Urinary bladder (tissue), 3 donors: ENCODE measurements at regions not wholly inside any gene's neighbourhood (a gene's known extent, or its start where the extent isn't known, plus 50 kb on each side); places are given as distances from the start of the nearest gene placed in this dataset.

ENCODE experiments used
- DNase-seq: peaks from one replicate; pipeline ENCODE4 v3.0.0-alpha.2; 2015; ENCODE audit errors: extremely low spot score
- H3K27ac ChIP-seq: one replicate; pipeline ENCODE4 v1.5.1; 2013; ENCODE audit warnings: low read depth, mild to moderate bottlenecking, moderate library complexity
- H3K36me3 ChIP-seq: one replicate; pipeline ENCODE4 v1.6.1; 2013; ENCODE audit warnings: mild to moderate bottlenecking, moderate library complexity; ENCODE audit not compliant: insufficient read depth
- H3K4me1 ChIP-seq: one replicate; pipeline ENCODE4 v1.6.1; 2013; ENCODE audit warnings: mild to moderate bottlenecking, moderate library complexity; ENCODE audit not compliant: insufficient read depth
- H3K4me3 ChIP-seq: one replicate; pipeline ENCODE4 v1.5.1; 2013; ENCODE audit warnings: low read depth, low read length
- WGBS: extraction: QIAGEN DNeasy Blood & Tissue Kit; methylation state at CpG from one replicate; pipeline ENCODE4 v1.1.7; 2013; 5-methylcytosine and 5-hydroxymethylcytosine counted together
- donor health status: healthy with polysubstance abuse.
- donor health status: healthy.

DNA sequence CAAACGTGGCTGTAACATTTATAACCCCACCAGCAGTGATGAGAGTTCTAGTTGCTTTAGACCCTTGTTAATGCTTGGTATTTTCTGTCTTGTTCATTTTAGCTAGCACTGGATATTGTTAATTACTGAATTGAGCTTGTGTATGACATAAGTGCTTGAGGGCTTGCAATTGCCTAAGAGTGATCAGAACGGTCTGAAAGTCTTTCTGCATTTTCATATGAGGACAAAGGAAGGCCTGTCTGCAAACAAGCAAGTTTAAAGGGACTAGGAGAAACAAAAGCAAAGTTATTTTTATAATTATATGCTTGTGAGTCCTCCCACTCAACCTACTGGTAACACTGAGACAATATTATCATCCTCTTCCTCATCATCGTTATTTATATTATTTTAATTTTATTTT lies 305.5 kb upstream of the DUSP10 start:
- no peak overlapping the region for H3K4me3 ChIP-seq
- H3K36me3 ChIP-seq, result no peaks in the 10 kb centered on the region
- no peak overlapping the region for H3K27ac ChIP-seq
- no peak for DNase-seq
- no peaks in the 10 kb centered on the region for H3K4me1 ChIP-seq
- WGBS, result 65% methylated on average over 3 of the region's 3 CpGs

DNA sequence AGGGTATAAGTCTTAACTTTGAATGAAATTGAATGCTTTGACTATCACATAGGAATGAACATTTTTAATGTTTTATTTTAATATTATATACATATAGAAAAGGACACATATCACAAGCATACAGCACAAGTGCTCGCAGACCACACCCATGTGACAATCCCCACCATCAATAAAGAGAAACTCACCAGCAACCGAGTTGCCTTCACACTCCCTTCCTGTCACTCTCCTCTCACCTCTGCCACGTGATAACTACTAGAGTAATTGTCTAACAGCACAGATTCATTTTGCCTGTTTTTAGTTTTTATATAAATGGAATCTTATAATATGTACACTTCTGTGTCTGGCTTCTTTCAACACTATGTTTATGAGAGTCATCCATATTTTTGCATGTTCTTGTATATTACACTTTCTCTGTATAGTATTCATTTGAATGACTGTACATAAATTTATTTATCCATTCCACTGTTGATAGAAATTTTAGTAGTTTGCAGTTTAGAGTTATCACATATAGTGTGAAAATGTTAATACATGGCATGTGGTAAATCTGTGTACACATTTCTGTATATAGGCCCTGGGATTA lies 304.9 kb upstream of the DUSP10 start:
- H3K36me3 ChIP-seq, result no peaks in the 10 kb centered on the region
- DNase-seq, result no peak
- H3K27ac ChIP-seq, result no peak overlapping the region
- 84% methylated on average over 3 of the region's 3 CpGs for WGBS
- no peaks in the 10 kb centered on the region for H3K4me1 ChIP-seq
- H3K4me3 ChIP-seq, result no peak overlapping the region

DNA sequence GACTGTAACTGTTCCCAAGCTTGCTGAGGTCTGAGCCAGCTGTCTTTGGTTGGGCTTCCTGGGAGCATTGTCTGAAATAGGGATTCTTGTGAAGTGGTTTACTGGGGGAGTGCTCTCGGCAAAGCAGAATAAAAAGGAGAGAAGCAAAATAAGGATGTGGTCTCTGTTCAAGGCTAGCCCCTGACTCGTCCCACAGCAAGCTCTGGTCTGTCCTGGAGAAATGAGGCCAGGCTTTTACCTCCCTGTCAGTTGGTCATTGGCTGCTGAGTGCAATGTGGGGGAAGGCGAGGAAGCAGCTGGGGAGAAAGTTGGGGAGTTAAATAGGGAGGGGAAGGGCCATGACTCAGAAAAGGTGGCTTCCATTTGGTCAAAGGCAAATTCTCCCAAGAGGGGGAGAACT lies 303.9 kb upstream of the DUSP10 start:
- Histone ChIP-seq H3K27ac (no peak overlapping the region), H3K4me1 (no peaks in the 10 kb centered on the region), H3K36me3 (no peaks in the 10 kb centered on the region), H3K4me3 (no peak overlapping the region)
- 96% methylated on average over 3 of the region's 3 CpGs for WGBS
- no peak for DNase-seq

DNA sequence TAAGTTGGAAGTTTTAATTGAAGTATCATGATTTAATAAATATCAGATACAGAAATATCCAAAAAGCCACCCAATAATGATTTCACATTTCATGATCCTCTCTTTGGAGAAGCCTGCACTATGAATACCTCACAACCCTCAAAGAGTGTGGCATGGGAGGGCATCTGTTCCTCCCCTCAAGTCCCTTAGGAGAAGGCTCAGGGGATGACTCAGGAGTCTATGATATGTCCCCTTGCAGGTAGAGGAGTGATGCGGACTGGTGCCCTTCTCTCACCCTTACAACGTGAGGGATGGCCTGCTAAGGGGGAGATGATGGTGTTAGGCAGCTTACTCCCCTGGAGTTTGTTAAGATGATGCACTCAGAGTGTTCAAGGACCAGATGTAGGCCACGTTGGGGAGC lies 303.3 kb upstream of the DUSP10 start:
- no peak for DNase-seq
- 95% methylated on average over 3 of the region's 3 CpGs for WGBS
- H3K4me3 ChIP-seq, result no peak overlapping the region
- H3K36me3 ChIP-seq, result no peaks in the 10 kb centered on the region
- H3K27ac ChIP-seq, result no peak overlapping the region
- H3K4me1 ChIP-seq, result no peaks in the 10 kb centered on the region

DNA sequence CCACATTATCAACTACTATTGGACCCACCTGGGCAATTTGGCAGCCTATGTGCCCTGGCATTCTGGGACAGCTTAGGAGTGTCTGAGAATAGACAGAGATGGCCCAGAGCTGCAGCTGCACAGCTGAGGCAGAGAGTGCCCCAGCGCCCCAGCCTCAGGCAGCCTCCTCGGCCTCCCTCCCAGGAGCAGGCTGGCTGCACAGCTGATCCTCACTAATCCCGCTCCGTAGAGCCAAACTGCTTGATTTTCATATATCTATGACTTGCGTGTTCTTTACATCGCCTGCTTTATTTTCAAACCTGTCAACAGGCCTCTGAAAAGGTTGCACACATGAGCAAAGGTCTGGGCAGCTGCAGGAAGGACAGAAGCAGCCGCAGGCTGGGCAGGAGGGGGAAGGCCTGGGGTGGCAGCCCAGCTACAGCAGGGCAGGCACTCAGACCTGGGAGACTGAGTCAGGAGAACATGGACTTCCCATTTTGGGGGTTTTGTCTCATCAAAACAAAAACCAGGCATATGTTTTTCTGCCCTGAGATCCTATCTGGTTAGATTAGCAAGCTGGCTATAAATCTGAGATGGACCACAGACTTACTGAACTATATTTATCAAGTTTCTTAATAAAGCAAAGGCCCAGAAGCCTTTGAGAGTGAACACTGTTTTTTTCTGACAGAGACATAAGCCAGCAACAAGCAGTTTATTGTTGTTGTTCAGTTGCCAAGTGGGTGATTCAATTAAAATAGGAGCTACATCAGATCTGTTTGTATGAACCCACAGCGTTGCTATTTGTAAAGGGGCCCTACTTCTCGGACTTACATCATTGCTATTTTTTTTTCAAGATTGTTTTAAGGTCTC lies 301.8 kb upstream of the DUSP10 start:
- Histone ChIP-seq H3K36me3 (no peaks in the 10 kb centered on the region), H3K4me3 (no peak overlapping the region), H3K27ac (no peak overlapping the region), H3K4me1 (no peaks in the 10 kb centered on the region)
- peak; percentile 85 for DNase-seq
- WGBS, result 33% methylated on average over 9 of the region's 9 CpGs

DNA sequence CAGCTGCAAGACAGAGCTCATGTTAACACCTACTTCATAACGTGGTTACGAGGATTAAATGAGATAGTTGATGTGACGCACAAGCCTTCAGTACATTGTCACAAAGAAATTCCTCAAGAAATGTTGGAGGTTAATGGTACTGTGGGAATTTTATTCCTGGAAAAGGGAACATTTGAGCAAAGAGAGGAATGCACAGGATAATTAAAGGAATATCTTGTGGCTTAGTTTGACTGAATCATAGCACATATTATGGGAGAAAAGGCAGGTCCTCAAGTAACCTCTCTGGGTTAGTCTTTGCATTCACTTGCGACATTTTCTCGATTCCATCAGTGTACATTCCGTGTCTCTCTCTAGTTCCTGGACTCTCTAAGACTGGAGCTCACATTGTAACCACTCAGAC lies 300.2 kb upstream of the DUSP10 start:
- no peak for DNase-seq
- no peak overlapping the region for H3K4me3 ChIP-seq
- H3K27ac ChIP-seq, result no peak overlapping the region
- no peaks in the 10 kb centered on the region for H3K36me3 ChIP-seq
- H3K4me1 ChIP-seq, result no peaks in the 10 kb centered on the region
- 90% methylated on average over 6 of the region's 6 CpGs for WGBS

DNA sequence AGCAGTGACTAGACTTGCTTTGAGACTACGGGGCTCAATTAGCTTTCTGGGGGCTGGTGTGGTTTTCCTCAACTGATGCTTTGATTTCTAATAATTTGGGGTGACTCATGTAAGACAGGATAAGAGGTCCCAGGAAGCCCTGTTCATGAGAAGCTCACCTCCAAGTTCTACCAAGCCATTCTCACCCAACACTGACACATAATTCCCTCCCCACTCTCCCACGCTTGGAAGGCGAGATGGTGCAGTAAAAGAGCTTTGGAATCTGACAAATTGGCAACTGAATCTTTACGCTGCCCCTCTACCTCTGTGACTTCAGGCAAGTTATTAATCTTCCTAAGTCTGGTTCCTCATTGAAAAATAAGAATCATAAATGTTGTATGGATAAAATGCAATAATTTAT lies 299.1 kb upstream of the DUSP10 start:
- H3K36me3 ChIP-seq, result no peaks in the 10 kb centered on the region
- no peaks in the 10 kb centered on the region for H3K4me1 ChIP-seq
- WGBS, result 97% methylated on average over 4 of the region's 4 CpGs
- no peak for DNase-seq
- no peak overlapping the region for H3K4me3 ChIP-seq
- H3K27ac ChIP-seq, result no peak overlapping the region

DNA sequence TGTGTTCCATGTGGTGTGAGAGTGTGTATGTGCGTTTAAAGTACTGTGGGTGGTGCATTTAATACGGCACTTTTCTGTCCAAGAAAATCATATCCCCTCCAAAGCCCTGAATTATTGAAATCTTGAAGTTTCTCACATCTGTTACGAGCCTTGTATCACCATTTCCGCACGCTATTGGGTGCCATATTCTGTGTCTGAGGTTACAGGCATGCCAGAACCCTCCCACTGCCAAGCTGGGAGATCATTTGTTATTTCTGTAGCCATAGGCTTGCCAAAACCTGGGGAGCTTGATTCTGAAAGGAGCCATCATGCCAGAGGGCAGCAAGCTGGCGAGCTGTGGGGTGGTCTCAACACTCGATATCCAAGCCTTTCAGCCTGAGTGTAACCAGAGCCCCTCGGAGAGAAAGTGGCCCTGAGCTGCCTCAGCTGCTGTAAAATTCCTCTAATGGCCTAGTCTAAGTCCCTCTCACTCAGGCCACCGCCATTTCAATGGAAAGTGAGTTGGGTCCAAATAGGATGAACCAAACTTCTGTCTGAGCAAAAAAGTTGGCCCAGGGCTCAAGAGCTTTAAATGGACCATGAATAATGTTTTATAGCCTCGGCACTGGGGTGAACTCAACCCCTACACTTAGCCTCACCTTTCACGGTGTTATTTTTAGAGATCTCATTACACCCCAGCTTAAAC lies 298.4 kb upstream of the DUSP10 start:
- no peak for DNase-seq
- Histone ChIP-seq H3K4me3 (no peak overlapping the region), H3K36me3 (no peaks in the 10 kb centered on the region), H3K4me1 (no peaks in the 10 kb centered on the region), H3K27ac (no peak overlapping the region)
- 82% methylated on average over 11 of the region's 11 CpGs for WGBS

DNA sequence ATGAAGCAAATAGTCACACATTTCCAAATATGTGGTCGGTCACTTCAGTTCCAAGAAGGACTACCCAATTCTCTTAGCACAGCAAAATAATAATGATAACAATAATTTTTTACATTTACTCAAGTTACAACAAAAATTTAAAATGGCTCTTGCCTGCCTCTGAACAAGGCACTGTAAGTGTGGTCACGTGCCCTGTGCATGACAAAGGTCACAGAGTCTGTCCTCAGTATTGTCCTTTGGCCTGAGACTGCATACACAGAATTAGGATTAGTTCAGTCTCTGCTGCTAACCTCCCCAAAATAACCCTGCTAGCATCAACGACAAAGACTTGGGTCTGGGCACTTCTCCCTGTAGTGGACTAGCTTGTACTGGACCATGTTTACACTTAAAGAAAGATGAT lies 297.1 kb upstream of the DUSP10 start:
- WGBS, result 81% methylated on average over 3 of the region's 3 CpGs
- H3K36me3 ChIP-seq, result no peaks in the 10 kb centered on the region
- no peak for DNase-seq
- no peak overlapping the region for H3K27ac ChIP-seq
- no peak overlapping the region for H3K4me3 ChIP-seq
- no peaks in the 10 kb centered on the region for H3K4me1 ChIP-seq

DNA sequence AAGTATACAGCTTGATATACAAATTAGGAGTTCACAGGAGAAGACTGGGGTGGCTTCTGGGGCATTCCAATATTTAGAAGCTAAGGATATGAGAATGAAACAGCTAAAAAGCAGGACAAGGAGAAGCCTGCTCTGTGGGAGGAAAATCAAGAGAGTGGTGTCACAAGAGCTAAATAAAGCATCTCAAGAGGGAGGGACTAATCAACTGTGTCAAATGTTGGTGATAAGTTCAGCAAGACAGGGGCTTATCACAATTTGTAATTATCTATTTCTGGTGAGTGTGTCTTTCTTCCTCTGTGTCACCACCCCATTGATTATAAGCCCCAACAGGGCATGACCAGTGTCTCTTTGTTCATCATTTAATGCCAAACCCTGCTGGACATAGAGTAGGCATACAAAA lies 295.8 kb upstream of the DUSP10 start:
- H3K27ac ChIP-seq, result no peak overlapping the region
- no peak overlapping the region for H3K4me3 ChIP-seq
- H3K4me1 ChIP-seq, result no peaks in the 10 kb centered on the region
- no peaks in the 10 kb centered on the region for H3K36me3 ChIP-seq
- no peak for DNase-seq

DNA sequence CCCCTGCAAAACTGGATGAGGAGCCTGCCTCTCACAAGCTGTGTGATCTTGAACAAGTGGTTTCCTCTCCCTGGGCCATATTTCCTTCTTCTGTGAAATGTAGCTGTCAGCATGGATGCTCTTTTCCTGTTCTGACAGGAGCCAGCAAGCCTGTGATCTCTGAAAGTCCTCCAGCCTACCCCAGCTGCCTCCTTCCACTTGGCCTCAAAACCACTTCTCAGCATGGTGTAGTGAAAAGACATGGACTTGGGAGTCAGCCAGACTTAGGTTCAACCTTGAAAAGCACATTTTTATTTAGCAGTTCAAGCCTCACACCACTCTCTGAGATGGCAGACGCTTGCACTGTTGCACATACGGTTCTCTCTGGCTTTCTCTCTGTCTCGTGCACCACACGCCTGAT lies 292.9 kb upstream of the DUSP10 start:
- Histone ChIP-seq H3K4me3 (no peak overlapping the region), H3K4me1 (no peaks in the 10 kb centered on the region), H3K36me3 (no peaks in the 10 kb centered on the region), H3K27ac (no peak overlapping the region)
- DNase-seq, result no peak
- WGBS, result 86% methylated on average over 4 of the region's 4 CpGs

DNA sequence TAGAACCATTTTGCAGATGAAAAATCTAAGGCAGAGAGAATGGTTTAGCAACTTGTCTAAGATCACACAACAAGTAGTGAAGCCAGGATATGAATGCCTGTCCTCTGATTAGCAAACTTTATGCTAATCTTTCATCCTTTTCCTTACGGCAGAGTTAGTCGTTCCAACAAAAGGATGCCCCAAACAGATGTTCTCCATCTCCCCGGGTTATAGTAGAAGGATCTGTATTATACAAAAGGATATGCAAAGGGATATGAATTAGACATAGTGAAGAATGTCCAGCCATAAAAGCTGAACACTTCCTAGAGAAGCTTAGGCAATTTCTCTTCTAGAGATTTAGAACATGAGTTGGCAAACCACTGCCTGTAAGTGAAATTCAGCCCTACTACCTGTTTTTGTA lies 291.6 kb upstream of the DUSP10 start:
- Histone ChIP-seq H3K36me3 (no peaks in the 10 kb centered on the region), H3K27ac (no peak overlapping the region), H3K4me1 (no peaks in the 10 kb centered on the region), H3K4me3 (no peak overlapping the region)
- no peak for DNase-seq
- WGBS, result 56% methylated on average over 3 of the region's 3 CpGs

DNA sequence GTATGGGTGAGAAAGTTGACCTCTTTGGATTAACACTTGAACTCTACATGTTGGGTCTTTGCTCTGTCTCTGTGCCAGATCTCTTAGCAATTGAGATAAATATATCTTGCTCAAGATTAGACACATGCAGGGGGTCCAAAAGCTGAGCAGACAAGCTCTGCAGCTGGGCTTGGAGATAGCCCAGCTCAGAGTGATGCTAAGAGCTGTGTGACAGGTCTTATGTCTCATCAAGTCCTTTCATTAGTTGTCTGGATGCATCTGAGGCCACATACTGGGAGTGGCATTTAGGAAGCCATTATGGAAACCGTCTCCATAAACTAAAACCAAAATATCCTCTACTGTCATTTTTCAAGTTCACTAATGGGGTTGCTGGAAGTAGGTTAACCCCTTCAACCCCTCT lies 289.4 kb upstream of the DUSP10 start:
- 42% methylated on average over 1 of the region's 1 CpG for WGBS
- H3K4me1 ChIP-seq, result no peaks in the 10 kb centered on the region

DNA sequence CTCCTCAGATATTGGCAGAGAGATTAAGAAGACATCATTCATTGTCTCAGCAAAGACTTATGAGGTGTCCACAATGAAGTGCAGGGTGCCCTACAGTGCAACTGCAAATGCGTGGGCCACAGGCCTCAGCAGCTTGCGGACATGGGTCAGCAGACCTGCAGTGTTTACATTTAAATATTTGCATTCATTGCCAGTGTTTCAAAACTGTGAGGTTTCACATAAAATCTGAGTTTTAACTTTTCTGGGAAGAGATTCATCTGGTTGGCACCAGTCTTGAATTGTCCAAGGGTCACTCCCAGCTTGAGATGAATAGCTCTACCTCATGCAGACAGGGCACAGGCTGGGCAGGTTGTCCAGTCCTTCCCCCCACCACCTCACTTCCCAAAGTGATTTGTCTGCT lies 286.8 kb upstream of the DUSP10 start:
- no peak overlapping the region for H3K4me3 ChIP-seq
- no peaks in the 10 kb centered on the region for H3K36me3 ChIP-seq
- no peak for DNase-seq
- no peaks in the 10 kb centered on the region for H3K4me1 ChIP-seq
- H3K27ac ChIP-seq, result no peak overlapping the region
- 95% methylated on average over 2 of the region's 2 CpGs for WGBS

More for the DNA sequence above, 289.4 kb upstream of the DUSP10 start:
- Histone ChIP-seq H3K36me3 (no peaks in the 10 kb centered on the region), H3K27ac (no peak overlapping the region), H3K4me3 (no peak overlapping the region)
- no peak for DNase-seq
